SJCRH30 (cell line): ENCODE measurements at regions not wholly inside any gene's neighbourhood (a gene's known extent, or its start where the extent isn't known, plus 50 kb on each side); places are given as distances from the start of the nearest gene placed in this dataset.
"Not testable (repeated sequence)": the region's sequence is repeated elsewhere in the genome, so short reads cannot be mapped to it uniquely, and the experiment has no call there.

Experiments
- DNase-seq, 2 experiments: peaks; one replicate each; pipeline ENCODE4 v3.0.0-alpha.2; 2015 to 2020
- H3K27ac ChIP-seq: fragments of 250-450 bp; sonication (Bioruptor Pico); 2 replicates; pipeline ENCODE4 v1.5.1; 2020; ENCODE audit warnings: mild to moderate bottlenecking, moderate library complexity
- H3K27me3 ChIP-seq: fragments of 250-450 bp; sonication (Bioruptor Pico); 2 replicates; pipeline ENCODE4 v1.5.1; 2020; ENCODE audit warnings: mild to moderate bottlenecking, moderate library complexity
- H3K36me3 ChIP-seq: fragments of 250-450 bp; sonication (Bioruptor Pico); 2 replicates; pipeline ENCODE4 v1.5.1; 2020; ENCODE audit warnings: mild to moderate bottlenecking, moderate library complexity
- H3K4me1 ChIP-seq: fragments of 250-450 bp; sonication (Bioruptor Pico); 2 replicates; pipeline ENCODE4 v1.5.1; 2020; ENCODE audit warnings: mild to moderate bottlenecking, moderate library complexity
- H3K4me3 ChIP-seq: fragments of 250-450 bp; sonication (Bioruptor Pico); 2 replicates; pipeline ENCODE4 v1.5.1; 2020; ENCODE audit warnings: mild to moderate bottlenecking, moderate library complexity
- H3K9me3 ChIP-seq: fragments of 250-450 bp; sonication (Bioruptor Pico); replicated peaks from 2 replicates; pipeline ENCODE4 v1.5.1; 2020; ENCODE audit warnings: mild to moderate bottlenecking, moderate library complexity

- Histone ChIP-seq H3K4me3 (no peak overlapping the region), H3K9me3 (no peaks in the 10 kb centered on the region), H3K27me3 (no peaks in the 10 kb centered on the region), H3K27ac (no peak overlapping the region), H3K4me1 (no peaks in the 10 kb centered on the region), H3K36me3 (no peaks in the 10 kb centered on the region)
- DNase-seq = no peak
Observed at GRCh38 chr6:74181471-74181870, 485.5 kb downstream of the CD109 start.

- Histone ChIP-seq H3K4me3 (no peak overlapping the region), H3K9me3 (no peaks in the 10 kb centered on the region), H3K27ac (no peak overlapping the region), H3K27me3 (no peaks in the 10 kb centered on the region), H3K36me3 (no peaks in the 10 kb centered on the region), H3K4me1 (no peaks in the 10 kb centered on the region)
- DNase-seq = no peak
Observed at GRCh38 chr6:74177506-74177905, 481.5 kb downstream of the CD109 start.

- H3K36me3 ChIP-seq, H3K4me3 ChIP-seq, H3K27me3 ChIP-seq, H3K9me3 ChIP-seq, DNase-seq, H3K4me1 ChIP-seq, H3K27ac ChIP-seq: not testable (repeated sequence)
Observed at GRCh38 chr6:74170550-74170949, 474.5 kb downstream of the CD109 start.

DNA sequence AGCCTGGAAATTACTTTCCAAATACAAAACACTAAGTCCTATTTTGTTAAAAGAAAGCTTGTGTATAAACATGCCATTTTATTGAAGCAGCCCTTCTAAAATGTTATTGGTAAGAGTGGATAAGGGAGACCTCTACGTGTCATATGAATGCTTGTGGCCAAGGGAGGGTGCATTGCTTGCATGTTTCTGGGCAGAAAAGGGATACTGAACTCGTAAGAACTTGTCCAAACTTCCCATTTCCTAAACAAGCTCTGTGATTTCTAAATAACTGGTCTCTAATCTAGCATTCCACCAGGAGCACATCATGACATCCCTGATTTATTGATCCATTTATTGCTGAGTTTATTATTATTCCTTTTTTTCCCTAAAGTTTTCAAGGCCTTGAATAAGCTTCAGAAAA is 474.1 kb downstream of the CD109 start:
- Histone ChIP-seq H3K4me3 (no peak overlapping the region), H3K4me1 (no peaks in the 10 kb centered on the region; the same call in 1 of the 2 replicates), H3K36me3 (no peaks in the 10 kb centered on the region), H3K27ac (no peak overlapping the region), H3K9me3 (no peaks in the 10 kb centered on the region), H3K27me3 (no peaks in the 10 kb centered on the region)
- DNase-seq = no peak

- H3K27ac ChIP-seq = no peak overlapping the region
- no peak for DNase-seq
Observed at GRCh38 chr6:74167976-74168375, 472.0 kb downstream of the CD109 start.

DNA sequence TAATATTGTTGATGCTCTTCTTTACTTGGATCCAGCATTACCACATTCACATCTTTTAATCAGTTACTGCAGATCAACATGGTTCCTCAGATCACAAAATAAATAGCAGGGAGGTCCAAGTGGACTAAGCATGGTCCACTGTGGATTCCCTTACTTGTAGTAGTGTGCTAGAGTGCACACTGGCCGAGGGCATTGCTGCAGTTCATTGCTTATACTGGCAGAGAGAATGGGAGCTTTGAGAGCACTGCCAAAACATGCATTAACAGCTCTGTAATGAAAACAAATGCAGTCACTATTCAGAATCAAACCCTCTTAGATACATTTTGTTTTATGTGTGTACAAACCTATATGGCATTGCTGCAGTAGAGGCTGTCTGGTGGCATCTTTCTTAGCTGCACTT is 471.5 kb downstream of the CD109 start:
- Histone ChIP-seq H3K27ac (no peak overlapping the region), H3K27me3 (no peaks in the 10 kb centered on the region), H3K36me3 (no peaks in the 10 kb centered on the region), H3K4me1 (no peaks in the 10 kb centered on the region; the same call in 1 of the 2 replicates), H3K4me3 (no peak overlapping the region), H3K9me3 (no peaks in the 10 kb centered on the region)
- DNase-seq = no peak

More at GRCh38 chr6:74167976-74168375, 472.0 kb downstream of the CD109 start:
- H3K36me3 ChIP-seq = no peaks in the 10 kb centered on the region
- H3K9me3 ChIP-seq = no peaks in the 10 kb centered on the region
- no peaks in the 10 kb centered on the region for H3K27me3 ChIP-seq
- H3K4me3 ChIP-seq = no peak overlapping the region
- H3K4me1 ChIP-seq = no peaks in the 10 kb centered on the region; the same call in 1 of the 2 replicates

DNA sequence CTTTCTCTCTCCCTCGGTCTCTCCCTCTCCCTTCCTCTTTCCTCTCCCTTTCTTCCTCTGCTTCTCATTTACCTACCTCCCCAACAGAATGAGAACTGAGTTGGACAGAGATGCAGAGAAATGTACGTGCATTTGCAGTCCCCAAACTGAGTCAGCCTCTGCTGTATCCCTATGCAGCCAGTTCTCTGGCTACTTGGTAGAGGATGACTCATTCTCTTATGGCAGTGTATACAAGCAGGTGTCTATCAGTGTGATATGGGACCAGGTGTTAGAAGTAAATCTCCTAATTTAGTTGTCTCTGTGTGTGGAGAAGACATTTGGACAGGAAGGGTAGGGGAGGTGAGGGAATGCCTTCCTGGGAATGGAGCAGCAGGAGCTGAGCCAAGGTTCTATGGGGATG is 470.8 kb downstream of the CD109 start:
- H3K4me1 ChIP-seq = no peaks in the 10 kb centered on the region; the same call in 1 of the 2 replicates
- H3K4me3 ChIP-seq = no peak overlapping the region
- H3K36me3 ChIP-seq = no peaks in the 10 kb centered on the region
- peak in 1 of 2 experiments; percentile 6 for DNase-seq
- H3K27ac ChIP-seq = no peak overlapping the region
- H3K9me3 ChIP-seq = no peaks in the 10 kb centered on the region
- H3K27me3 ChIP-seq = no peaks in the 10 kb centered on the region

DNA sequence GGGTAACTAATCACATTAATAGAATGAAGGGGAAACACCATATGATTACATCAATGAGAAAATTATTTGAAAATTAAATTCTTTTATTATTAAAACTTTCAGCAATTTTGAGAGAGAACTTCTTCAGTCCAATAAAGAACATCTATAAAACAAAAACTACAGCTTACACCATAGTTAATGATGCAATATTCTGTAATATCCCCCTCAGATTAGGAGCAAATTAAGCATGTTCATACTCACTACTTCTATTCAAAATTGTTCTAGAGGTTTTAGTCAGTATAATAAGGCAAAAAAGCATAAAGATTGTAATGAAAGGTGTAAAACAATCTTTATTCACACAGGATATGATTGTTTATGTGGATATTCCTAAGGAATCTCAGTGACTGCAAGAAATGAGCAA is 465.4 kb downstream of the CD109 start:
- H3K27me3 ChIP-seq = no peaks in the 10 kb centered on the region
- no peaks in the 10 kb centered on the region for H3K36me3 ChIP-seq
- H3K4me3 ChIP-seq = no peak overlapping the region
- H3K4me1 ChIP-seq = no peaks in the 10 kb centered on the region
- DNase-seq = no peak
- no peaks in the 10 kb centered on the region for H3K9me3 ChIP-seq
- no peak overlapping the region for H3K27ac ChIP-seq

DNA sequence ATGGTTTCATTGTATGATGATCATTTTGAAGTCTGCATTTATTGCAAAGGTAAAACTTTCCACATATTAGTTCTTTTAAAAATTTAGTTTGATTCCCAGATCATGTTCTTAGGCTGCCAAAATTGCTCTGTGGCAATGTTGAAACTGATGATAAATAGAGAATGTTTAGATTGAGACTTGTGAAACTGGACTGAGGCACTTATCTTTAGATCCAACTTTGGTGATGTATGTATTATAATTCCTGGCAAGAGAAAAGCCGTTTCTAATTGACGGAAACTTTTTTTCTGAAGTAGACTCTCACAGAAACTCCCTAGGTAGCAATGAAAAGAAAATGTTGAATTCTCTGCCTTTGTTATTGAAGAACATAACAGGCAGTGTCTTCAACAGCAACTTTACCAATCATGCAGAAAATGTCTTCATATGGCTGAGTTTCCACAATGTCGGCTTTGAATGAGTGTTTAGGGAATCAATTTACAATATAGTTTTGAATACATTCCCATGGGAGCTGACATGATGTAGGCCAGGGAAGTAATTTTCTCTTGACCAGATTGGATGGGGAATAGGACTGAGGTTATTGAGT is 456.2 kb downstream of the CD109 start:
- no peaks in the 10 kb centered on the region for H3K4me1 ChIP-seq
- H3K9me3 ChIP-seq = no peaks in the 10 kb centered on the region
- no peak overlapping the region for H3K4me3 ChIP-seq
- H3K27me3 ChIP-seq = no peaks in the 10 kb centered on the region
- no peak for DNase-seq
- no peak overlapping the region for H3K27ac ChIP-seq
- H3K36me3 ChIP-seq = no peaks in the 10 kb centered on the region

DNA sequence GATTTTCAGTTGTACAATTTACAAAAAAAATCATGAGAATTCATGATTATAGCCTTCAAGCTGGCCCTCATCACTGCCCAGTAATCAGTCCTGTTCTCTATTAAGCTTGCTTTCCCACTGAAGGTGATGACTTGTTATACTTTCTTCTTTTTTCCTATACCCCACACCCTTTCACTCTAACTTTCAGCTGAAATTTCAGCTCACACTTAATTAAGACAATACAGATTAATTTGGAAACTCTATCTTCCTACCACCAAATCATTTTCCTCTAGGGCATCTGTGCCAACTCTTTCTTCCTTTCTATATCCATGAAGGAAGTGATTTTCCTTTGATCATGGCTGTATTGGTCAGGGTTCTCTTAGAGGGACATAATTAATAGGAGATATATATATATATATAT is 449.9 kb downstream of the CD109 start:
- DNase-seq = no peak
- no peak overlapping the region for H3K27ac ChIP-seq
- H3K4me3 ChIP-seq = no peak overlapping the region
- no peaks in the 10 kb centered on the region for H3K27me3 ChIP-seq
- no peaks in the 10 kb centered on the region for H3K36me3 ChIP-seq
- no peaks in the 10 kb centered on the region for H3K4me1 ChIP-seq
- H3K9me3 ChIP-seq = 0 out of 2 replicates have a peak, but pooled peaks cover 3% of the 10 kb centered on the region

DNA sequence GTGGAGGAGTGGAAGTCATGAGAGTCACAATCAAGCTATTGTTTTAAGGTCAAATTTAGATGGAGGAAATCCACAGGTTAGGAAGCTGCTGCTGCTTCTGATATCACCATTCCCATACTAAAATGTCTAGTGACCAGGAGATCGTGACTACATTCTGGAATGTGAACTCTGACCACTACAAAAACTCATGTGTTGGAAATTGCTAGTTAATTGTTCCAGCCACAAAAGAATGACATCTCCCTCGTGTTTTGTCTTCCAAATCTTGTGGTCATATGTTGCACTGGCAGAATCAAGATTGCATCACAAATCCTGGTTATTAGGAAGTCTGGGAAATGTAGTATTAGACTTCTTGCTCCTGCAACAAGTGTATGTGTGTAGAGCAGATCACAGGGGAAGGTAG is 441.9 kb downstream of the CD109 start:
- Histone ChIP-seq H3K4me3 (no peak overlapping the region), H3K9me3 (peaks cover 3% of the 10 kb centered on the region; the same call in 1 of the 2 replicates), H3K27ac (peak overlapping the region; percentile 25), H3K27me3 (no peaks in the 10 kb centered on the region), H3K4me1 (peaks cover 12% of the 10 kb centered on the region), H3K36me3 (no peaks in the 10 kb centered on the region)
- DNase-seq = peak; percentile 5 to 38

DNA sequence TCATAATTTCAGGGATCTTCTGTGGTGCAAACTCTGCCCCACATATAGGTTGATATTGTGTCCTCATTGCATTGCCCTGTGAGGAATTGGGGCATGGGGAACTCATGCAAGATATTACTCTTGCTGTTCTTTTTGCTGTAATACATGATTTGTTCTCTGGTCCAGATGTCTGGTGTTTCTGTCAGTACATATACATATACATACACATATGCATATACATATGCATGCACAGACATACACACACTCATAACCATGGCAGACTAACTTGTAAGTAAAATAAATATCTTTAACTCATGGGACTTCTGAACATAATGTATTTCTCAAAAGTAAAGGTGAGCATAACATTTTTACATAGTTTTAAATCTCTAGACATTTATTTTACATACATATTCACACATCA is 438.3 kb downstream of the CD109 start:
- no peak overlapping the region for H3K4me3 ChIP-seq
- H3K27me3 ChIP-seq = no peaks in the 10 kb centered on the region
- no peaks in the 10 kb centered on the region for H3K36me3 ChIP-seq
- H3K9me3 ChIP-seq = peaks cover 3% of the 10 kb centered on the region; the same call in 1 of the 2 replicates
- H3K4me1 ChIP-seq = peaks cover 12% of the 10 kb centered on the region
- H3K27ac ChIP-seq = no peak overlapping the region
- DNase-seq = no peak

DNA sequence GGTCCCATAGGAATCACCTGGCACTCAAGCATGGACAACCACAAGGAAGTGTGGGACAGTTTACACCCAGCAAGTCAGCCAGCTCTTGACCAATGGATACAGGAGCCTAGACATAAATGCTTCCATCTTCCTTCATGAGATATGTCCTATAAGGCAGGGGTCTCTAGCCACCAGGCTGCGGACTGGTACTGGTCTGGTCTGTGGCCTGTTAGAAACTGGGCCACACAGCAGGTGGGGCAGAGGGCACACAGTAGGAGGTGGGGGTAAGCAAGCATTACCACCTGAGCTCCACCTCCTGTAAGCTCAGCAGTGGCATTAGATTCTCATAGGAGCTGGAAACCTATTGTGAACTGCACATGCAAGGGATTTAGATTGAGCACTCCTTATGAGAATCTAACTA is 437.1 kb downstream of the CD109 start:
- DNase-seq = no peak
- Histone ChIP-seq H3K27me3 (no peaks in the 10 kb centered on the region), H3K4me3 (no peak overlapping the region), H3K36me3 (no peaks in the 10 kb centered on the region), H3K4me1 (peaks cover 6% of the 10 kb centered on the region), H3K9me3 (peaks cover 3% of the 10 kb centered on the region; the same call in 1 of the 2 replicates), H3K27ac (no peak overlapping the region)

DNA sequence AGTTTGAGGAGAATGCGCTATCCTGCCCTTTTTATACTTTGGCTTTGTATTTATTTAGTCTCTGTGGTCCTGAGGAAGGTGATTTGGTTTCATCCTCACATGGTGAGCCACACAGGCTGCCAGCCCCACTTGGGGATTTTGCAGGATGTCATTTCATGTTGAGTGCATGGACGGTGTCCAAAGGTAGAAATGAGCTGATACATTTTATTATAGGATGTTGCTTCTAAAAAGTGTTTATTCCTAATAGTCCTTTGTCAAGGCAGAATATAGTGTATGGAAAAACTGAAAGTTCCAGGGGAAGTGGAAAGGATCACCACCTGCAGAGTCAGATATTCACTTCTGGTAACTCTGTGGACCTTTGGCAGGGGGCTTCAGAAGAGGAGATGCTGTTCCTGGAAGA is 434.6 kb downstream of the CD109 start:
- Histone ChIP-seq H3K27me3 (no peaks in the 10 kb centered on the region), H3K4me1 (no peaks in the 10 kb centered on the region), H3K4me3 (no peak overlapping the region), H3K9me3 (peaks cover under 1% of the 10 kb centered on the region; the same call in 1 of the 2 replicates), H3K36me3 (no peaks in the 10 kb centered on the region), H3K27ac (no peak overlapping the region)
- no peak for DNase-seq

DNA sequence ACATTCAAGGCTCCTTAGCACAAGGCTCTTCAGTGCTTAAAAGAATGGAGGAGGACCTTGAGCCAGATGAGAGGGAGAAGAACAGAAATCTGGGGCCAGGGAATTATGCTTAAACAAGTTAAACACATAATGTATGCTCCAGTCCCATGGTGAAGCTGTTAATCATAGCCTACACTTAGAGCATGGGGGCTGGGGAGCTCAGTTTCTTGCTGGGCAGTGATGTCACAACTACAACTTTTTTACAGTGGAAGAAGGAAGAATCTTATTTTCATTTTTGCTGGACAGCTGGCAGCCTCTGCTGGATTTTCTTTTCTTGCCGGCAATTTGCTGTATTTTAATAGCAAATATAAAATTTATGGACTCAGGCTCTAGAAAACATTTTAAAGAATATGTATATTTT is 432.5 kb downstream of the CD109 start:
- no peaks in the 10 kb centered on the region for H3K4me1 ChIP-seq
- no peak overlapping the region for H3K27ac ChIP-seq
- H3K27me3 ChIP-seq = no peaks in the 10 kb centered on the region
- no peaks in the 10 kb centered on the region for H3K9me3 ChIP-seq
- H3K36me3 ChIP-seq = no peaks in the 10 kb centered on the region
- no peak overlapping the region for H3K4me3 ChIP-seq
- DNase-seq = no peak

- DNase-seq = peak; percentile 78 to 92
- Histone ChIP-seq H3K4me1 (peaks cover 28% of the 10 kb centered on the region), H3K4me3 (no peak overlapping the region), H3K27ac (peak overlapping the region; percentile 55), H3K27me3 (no peaks in the 10 kb centered on the region), H3K9me3 (peaks cover 8% of the 10 kb centered on the region), H3K36me3 (no peaks in the 10 kb centered on the region)
Observed at GRCh38 chr6:74117113-74117512, 421.1 kb downstream of the CD109 start.
